ENCODE measurements at regions not wholly inside any gene's neighbourhood (a gene's known extent, or its start where the extent isn't known, plus 50 kb on each side); places are given as distances from the start of the nearest gene placed in this dataset.

- DNase-seq (ENCODE audit: extremely low read depth in 1 of 11, low read depth in 9 of 11, low spot score in 4 of 11): peak in 1 of 11 donors; percentile 4
These were observed 147.9 kb upstream of the CBLN2 start for GRCh38 chr18:72692086-72692485.

DNA sequence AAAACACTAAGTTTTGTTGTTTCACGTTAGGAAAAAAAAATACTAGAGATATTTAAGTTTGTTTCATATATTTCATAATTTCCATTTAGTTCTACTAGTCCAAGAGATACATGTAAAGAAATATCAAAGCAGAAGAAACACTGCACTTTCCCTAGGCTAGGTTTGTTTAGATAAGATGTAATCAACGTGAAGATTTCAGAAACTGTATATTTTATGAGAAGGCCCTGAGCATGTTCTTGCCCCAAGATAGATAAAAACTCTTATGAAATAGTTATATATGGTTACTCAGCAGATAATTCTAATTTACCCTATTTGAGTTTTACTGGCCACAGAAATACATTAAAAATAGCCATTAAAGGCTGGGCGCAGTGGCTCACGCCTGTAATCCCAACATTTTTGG lies 143.6 kb upstream of the CBLN2 start:
- DNase-seq (ENCODE audit: extremely low read depth in 1 of 11, low read depth in 9 of 11, low spot score in 4 of 11): no peak

- DNase-seq (ENCODE audit: extremely low read depth in 1 of 11, low read depth in 9 of 11, low spot score in 4 of 11): no peak
These were observed 131.3 kb upstream of the CBLN2 start for GRCh38 chr18:72675394-72675793.

DNA sequence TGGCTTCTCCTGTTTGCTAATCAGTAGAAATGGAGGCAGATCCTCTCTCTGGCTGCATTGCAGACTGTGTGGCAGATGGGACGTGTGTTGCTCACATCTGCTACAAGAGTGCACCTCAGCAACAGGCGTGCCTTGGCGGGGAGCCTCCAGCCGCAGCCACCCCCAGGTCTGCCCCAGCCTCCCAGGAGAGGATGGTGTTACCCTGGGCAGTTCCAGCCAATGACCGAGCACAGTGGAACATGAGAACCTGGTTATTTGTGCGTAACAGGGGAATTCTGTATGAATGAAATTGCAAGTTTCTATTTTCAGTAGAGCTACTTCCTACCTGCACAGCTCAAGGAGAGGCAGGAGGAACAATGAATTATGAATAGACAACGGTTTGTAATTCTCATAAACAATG lies 130.6 kb upstream of the CBLN2 start:
- no peak for DNase-seq (ENCODE audit: extremely low read depth in 1 of 11, low read depth in 9 of 11, low spot score in 4 of 11)

GRCh38 chr18:72673242-72673641 lies 129.1 kb upstream of the CBLN2 start:
- DNase-seq (ENCODE audit: extremely low read depth in 1 of 11, low read depth in 9 of 11, low spot score in 4 of 11): no peak

DNA sequence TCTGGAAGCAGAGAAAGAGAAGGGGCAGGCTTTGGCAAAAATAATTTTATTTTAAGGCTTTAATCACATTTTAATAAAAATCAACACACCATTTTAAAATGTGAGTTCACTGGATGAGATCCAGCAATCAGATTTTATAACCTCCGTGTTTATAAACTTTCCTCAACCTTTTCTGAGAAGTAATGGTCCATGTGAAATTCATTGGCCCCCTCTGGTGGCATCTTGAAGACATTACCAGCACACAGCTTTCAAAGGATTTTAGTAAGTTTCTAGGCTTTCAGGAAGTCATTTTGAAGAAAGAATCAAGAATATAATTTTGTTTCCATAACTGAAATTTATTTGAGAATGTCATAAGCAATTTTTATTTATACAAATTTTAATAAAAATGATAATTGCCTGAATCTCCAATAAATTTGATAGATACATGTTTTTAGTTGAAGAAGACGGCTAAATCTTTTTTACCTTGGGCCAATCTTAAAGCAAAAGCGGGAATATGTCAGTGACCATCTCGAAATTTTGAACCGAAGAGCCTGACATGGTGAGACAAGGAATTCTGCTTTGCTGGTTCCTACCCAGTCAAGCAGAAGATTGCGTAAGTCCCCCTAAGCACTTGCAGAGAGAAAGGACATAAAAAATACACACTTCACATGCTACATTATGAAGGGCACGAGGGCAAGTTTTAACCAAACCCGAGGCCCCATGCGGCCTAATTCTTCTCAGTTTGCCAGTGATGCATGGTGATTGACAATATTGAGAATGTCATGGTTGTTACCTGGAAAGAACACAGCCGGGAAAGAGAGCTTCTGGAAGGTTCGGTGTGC lies 128.4 kb upstream of the CBLN2 start:
- DNase-seq (ENCODE audit: extremely low read depth in 1 of 11, low read depth in 9 of 11, low spot score in 4 of 11): peak in 9 of 11 donors; percentile 19 to 43 (median 36)

- no peak for DNase-seq (ENCODE audit: extremely low read depth in 1 of 11, low read depth in 9 of 11, low spot score in 4 of 11)
These were observed 123.8 kb upstream of the CBLN2 start for GRCh38 chr18:72667932-72668331.

- peak in 7 of 11 donors; percentile 9 to 39 (median 21) for DNase-seq (ENCODE audit: extremely low read depth in 1 of 11, low read depth in 9 of 11, low spot score in 4 of 11)
These were observed 109.0 kb upstream of the CBLN2 start for GRCh38 chr18:72652990-72653593.

GRCh38 chr18:72651033-72651432 lies 106.9 kb upstream of the CBLN2 start:
- DNase-seq (ENCODE audit: extremely low read depth in 1 of 11, low read depth in 9 of 11, low spot score in 4 of 11): no peak

DNA sequence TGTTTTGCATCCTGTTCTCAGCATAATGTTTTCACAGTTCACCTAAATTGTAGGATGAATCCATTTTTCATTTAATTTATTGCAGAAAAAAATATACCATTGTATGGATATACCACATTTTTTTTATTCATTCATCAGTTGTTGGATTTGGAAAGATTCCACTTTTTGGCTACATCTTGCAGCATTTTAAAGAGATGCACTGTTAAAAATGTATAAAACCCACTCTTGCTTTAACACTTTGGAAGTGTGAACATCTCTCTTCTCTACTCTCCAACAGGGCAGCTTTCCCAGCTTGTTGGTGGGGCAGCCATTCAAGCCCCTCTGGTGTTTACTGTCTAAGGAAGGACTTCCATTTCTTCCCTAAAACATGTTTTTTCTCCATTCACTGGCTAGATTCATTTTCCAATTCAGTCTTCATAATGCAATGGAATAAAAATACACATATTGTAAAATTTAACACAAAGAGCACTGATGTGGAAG lies 104.4 kb upstream of the CBLN2 start:
- no peak for DNase-seq (ENCODE audit: extremely low read depth in 1 of 11, low read depth in 9 of 11, low spot score in 4 of 11)

- no peak for DNase-seq (ENCODE audit: extremely low read depth in 1 of 11, low read depth in 9 of 11, low spot score in 4 of 11)
These were observed 103.9 kb upstream of the CBLN2 start for GRCh38 chr18:72648079-72648478.

- DNase-seq (ENCODE audit: extremely low read depth in 1 of 11, low read depth in 9 of 11, low spot score in 4 of 11): no peak
These were observed 96.4 kb upstream of the CBLN2 start for GRCh38 chr18:72640557-72640956.

- DNase-seq (ENCODE audit: extremely low read depth in 1 of 11, low read depth in 9 of 11, low spot score in 4 of 11): no peak
These were observed 94.2 kb upstream of the CBLN2 start for GRCh38 chr18:72638376-72638775.

DNA sequence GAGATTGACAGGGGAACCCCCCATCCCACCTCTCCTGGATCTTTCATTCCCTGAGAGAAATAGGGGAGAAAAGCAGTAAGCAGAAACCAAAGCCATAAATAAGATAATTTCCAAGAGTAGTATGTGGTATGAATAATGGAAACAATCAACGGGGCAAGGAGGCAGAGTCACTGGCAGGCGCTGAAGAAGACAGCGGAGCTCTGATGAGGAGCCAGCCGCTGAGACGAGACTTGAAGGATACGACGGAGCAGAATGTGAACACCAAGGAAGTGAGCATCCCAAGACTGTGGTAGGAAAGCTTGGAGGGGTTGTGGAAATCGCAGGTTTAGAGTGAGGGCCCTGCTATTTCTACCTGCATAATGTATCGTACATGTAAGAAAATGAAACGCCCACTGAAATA lies 93.6 kb upstream of the CBLN2 start:
- no peak for DNase-seq (ENCODE audit: extremely low read depth in 1 of 11, low read depth in 9 of 11, low spot score in 4 of 11)

DNA sequence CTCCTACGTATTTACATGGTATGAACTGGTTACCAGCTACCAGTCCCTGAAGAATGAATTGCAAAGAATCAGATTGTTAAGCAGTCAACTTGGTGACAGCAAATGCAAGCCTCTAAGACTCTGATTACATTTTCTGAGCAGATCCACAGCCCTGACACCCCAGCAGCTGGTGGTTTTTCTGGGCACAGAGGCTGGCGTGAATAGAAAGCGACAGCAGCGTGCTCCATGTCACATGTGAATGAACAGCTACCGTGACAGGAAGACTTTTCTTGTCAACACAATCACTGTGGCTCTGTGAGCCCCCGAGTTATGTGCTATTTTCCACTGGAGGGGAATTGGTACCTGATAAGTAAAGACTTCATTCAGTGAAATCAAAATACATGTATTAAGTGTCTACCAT lies 93.2 kb upstream of the CBLN2 start:
- DNase-seq (ENCODE audit: extremely low read depth in 1 of 11, low read depth in 9 of 11, low spot score in 4 of 11): no peak

- DNase-seq (ENCODE audit: extremely low read depth in 1 of 11, low read depth in 9 of 11, low spot score in 4 of 11): no peak
These were observed 92.5 kb upstream of the CBLN2 start for GRCh38 chr18:72636611-72637010.

DNA sequence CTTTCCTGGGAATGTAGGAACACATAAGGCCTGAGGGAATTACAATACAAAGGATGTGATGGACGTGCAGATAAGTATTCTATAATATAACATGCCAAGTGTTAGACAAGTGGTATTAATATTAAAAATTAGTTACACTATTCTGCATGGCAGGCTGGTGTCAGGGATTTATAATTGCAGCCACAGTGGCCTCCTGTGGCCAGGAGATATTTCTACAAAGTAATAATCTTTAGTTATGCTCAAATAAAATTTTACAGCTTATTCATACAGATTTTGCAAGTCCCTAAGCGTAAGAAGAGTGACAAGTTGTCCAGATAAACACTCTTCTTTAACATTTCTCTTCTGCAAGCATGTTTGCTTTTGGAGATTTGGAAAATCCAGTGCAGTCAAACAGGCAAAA lies 90.4 kb upstream of the CBLN2 start:
- DNase-seq (ENCODE audit: extremely low read depth in 1 of 11, low read depth in 9 of 11, low spot score in 4 of 11): no peak

GRCh38 chr18:72630991-72631390 lies 86.8 kb upstream of the CBLN2 start:
- DNase-seq (ENCODE audit: extremely low read depth in 1 of 11, low read depth in 9 of 11, low spot score in 4 of 11): no peak

DNA sequence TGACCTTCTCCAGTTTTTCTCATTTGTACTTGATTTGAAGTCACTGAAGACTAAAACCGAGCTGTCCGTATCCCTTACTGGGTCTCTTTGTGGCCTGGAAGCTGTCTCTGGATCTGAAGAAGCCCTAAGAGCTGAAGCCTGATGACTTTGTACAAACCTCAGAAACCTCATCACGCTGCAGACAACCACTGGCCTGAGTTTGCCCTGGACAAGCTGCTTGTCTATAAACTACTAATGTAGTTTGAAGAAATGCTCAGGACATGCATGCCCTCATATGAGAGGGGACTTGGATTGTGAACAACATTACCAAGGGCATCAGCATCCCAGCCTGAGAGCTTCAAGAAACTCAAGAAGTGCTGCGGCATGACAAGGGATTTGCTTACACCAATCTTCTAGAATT lies 79.3 kb upstream of the CBLN2 start:
- no peak for DNase-seq (ENCODE audit: extremely low read depth in 1 of 11, low read depth in 9 of 11, low spot score in 4 of 11)

DNA sequence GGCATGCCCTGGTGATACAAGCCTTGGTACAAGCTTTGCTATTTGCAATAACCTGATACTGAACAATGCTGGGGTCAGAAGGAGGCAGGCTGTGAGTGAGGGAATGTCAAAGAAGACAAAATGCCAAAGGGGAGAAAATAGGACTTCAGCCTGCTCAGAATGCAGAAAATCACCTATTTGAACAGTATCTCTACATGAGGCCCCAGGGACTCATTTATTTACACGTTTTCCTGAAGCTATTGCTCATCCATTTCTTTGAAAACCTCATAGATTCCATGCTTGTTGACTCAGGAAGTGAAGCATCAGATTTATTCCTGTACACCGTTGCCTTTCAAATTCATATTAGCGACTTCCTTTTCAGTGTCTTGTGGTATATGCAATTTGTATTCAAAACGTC lies 69.4 kb upstream of the CBLN2 start:
- no peak for DNase-seq (ENCODE audit: extremely low read depth in 1 of 11, low read depth in 9 of 11, low spot score in 4 of 11)

Data from renal cortex interstitium (tissue), 11 donors.